ENCODE measurements at regions not wholly inside any gene's neighbourhood (a gene's known extent, or its start where the extent isn't known, plus 50 kb on each side); places are given as distances from the start of the nearest gene placed in this dataset.

DNA sequence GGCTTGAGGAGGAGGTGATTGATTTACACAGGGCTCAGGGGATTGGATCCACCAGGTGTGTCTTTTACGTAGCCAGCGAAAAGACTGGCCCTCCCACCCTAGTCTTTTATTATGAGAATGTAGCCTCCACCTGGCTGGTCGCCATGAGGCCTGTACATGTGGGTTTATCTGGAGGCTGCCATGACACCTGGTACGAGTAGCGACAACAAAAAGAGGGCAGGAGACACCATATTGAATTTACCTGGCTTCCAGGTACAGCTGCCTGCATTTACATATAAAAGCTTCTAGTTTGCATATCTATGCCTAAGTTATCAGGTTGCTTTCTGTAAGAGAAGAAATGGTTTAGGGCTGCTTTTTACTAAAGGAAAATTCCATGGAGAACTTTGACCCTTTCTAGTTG, 1173.7 kb upstream of the SEMA6A start:
- TF ChIP-seq FOXM1 (IDR thresholded peaks at IDR 0.05; ENCODE audit: borderline replicate concordance) (no peak), HDGF (IDR thresholded peaks at IDR 0.05; ENCODE audit: borderline replicate concordance) (no peak), SP1 (IDR thresholded peaks at IDR 0.05) (no peak), L3MBTL2 (conservative IDR thresholded peaks at IDR 0.05) (no peak)
- ChIA-PET POLR2A (no interaction called here), CTCF (no interaction called here)
- DNase-seq (ENCODE audit: extremely low spot score), result no peak

DNA sequence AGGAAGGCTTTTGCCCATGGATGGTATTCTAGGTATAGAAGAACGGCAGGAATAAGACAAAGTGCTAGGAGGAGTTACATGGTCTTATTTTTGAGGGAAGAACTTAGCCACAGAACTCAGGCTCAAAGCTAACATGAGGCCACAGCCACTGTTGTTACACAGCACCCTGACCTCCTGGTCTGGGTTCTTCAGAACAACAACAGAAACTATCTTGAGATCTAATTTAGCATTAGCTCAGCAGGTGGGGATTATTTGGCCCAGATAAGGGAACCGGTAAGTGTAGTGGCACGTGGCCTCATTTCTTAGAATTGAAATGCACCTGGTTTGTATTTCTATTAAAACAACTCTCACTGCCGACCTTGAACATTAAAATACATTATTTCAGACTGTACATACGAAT, 1168.7 kb upstream of the SEMA6A start:
- DNase-seq (ENCODE audit: extremely low spot score), result no peak
- ChIA-PET POLR2A (no interaction called here), CTCF (no interaction called here)
- no peak for TF ChIP-seq SP1 (IDR thresholded peaks at IDR 0.05)
- TF ChIP-seq, protein P1, sequence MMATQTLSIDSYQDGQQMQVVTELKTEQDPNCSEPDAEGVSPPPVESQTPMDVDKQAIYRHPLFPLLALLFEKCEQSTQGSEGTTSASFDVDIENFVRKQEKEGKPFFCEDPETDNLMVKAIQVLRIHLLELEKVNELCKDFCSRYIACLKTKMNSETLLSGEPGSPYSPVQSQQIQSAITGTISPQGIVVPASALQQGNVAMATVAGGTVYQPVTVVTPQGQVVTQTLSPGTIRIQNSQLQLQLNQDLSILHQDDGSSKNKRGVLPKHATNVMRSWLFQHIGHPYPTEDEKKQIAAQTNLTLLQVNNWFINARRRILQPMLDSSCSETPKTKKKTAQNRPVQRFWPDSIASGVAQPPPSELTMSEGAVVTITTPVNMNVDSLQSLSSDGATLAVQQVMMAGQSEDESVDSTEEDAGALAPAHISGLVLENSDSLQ (IDR thresholded peaks at IDR 0.05), result no peak
- TF ChIP-seq ARNT (IDR thresholded peaks at IDR 0.05), result no peak
- no peak for TF ChIP-seq LEF1 (IDR thresholded peaks at IDR 0.05; ENCODE audit: borderline replicate concordance)
- no peak for TF ChIP-seq FOXA1 (IDR thresholded peaks at IDR 0.05)
- TF ChIP-seq CTBP1 (IDR thresholded peaks at IDR 0.05; ENCODE audit: borderline replicate concordance), result no peak
- no peak for TF ChIP-seq FOXK2 (IDR thresholded peaks at IDR 0.05)
- TF ChIP-seq NFRKB (IDR thresholded peaks at IDR 0.05), result no peak
- no peak for TF ChIP-seq SUZ12 (IDR thresholded peaks at IDR 0.05)
- TF ChIP-seq ZNF384 (IDR thresholded peaks at IDR 0.05), result no peak
- TF ChIP-seq BHLHE40 (IDR thresholded peaks at IDR 0.05; ENCODE audit: borderline replicate concordance), result no peak
- no peak for TF ChIP-seq ELF4 (IDR thresholded peaks at IDR 0.05)
- TF ChIP-seq FOXM1 (IDR thresholded peaks at IDR 0.05; ENCODE audit: borderline replicate concordance), result no peak
- TF ChIP-seq L3MBTL2 (conservative IDR thresholded peaks at IDR 0.05), result no peak

DNA sequence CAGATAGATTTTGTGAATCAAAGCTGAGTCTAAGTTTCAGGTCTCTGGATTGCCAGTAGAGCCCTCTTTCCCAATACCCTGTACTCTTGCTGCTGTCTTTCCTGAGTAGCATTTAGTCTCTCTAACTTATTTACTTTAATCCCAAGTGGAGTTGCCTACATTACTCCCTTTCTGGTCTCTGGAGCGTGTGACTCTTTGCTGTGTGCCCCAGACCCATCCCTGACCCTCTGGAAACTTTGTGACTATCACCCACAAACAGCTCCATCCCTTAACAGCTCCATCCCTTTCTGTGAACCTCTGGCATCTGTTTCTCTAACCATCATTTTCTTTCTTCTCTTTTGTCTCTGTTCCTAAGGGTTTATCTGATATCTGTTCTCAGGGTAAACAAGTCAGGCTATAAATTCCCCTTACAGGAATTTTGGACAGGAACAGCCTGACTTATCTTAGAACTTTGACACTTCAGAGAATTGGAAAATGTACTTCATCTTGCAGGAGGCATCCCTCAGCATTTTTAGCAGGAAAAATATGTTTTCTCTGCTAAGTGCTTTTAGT, 1167.1 kb upstream of the SEMA6A start:
- TF ChIP-seq TARDBP (IDR thresholded peaks at IDR 0.05), result no peak
- ChIA-PET POLR2A (no interaction called here), CTCF (no interaction called here)
- no peak for DNase-seq (ENCODE audit: extremely low spot score)

DNA sequence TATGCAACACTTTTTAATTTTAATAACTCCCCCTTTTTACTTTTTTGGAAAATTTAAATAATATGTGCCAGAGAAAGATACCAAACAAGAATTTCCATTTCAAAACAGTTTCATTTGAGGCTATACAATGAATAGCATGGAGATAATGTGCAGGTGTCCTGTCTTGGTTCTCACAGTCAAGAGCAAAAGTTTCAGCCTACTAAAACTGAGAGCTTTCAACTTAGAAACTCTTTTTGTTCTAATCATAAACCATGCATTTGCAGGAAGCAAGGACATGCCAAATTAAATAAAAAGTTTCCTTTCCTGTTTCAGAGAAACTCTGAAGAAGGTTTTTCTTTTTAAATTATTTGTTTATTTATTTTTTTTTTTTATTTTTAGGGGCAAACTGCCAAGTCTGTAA, 1165.6 kb upstream of the SEMA6A start:
- ChIA-PET CTCF (no interaction called here), POLR2A (no interaction called here)
- DNase-seq (ENCODE audit: extremely low spot score), result no peak
- TF ChIP-seq TARDBP (IDR thresholded peaks at IDR 0.05) (no peak), FOXM1 (IDR thresholded peaks at IDR 0.05; ENCODE audit: borderline replicate concordance) (no peak), LEF1 (IDR thresholded peaks at IDR 0.05; ENCODE audit: borderline replicate concordance) (no peak), SUZ12 (IDR thresholded peaks at IDR 0.05) (no peak), CTBP1 (IDR thresholded peaks at IDR 0.05; ENCODE audit: borderline replicate concordance) (no peak), HDGF (IDR thresholded peaks at IDR 0.05; ENCODE audit: borderline replicate concordance) (no peak), L3MBTL2 (conservative IDR thresholded peaks at IDR 0.05) (no peak), FOXK2 (IDR thresholded peaks at IDR 0.05) (no peak), FOXA1 (IDR thresholded peaks at IDR 0.05) (no peak), BHLHE40 (IDR thresholded peaks at IDR 0.05; ENCODE audit: borderline replicate concordance) (no peak), ELF4 (IDR thresholded peaks at IDR 0.05) (no peak)

DNA sequence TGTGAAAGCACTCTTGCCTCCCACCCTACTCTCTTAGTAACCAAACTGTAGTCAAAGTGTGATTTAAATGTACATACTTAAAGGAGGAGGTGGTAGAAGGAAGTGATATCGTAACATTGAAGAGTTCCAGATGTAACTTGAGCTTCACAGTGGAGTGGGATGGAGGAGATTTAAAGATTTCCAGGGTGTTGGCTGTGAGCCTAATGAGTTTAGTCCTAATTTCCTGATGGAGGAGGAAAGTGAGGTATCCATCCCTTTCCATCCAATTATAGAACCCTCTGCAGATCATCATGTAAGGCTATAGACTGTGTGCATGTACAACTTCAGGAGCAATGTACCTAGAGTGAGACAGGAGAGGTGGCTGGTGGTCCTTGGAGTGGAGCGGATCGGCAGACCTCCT, 1163.9 kb upstream of the SEMA6A start:
- CTCF ChIA-PET, result no interaction called here
- POLR2A ChIA-PET, result no interaction called here
- no peak for DNase-seq (ENCODE audit: extremely low spot score)
- TF ChIP-seq HDGF (IDR thresholded peaks at IDR 0.05; ENCODE audit: borderline replicate concordance), result no peak
- TF ChIP-seq FOXK2 (IDR thresholded peaks at IDR 0.05), result no peak
- TF ChIP-seq LEF1 (IDR thresholded peaks at IDR 0.05; ENCODE audit: borderline replicate concordance), result no peak
- no peak for TF ChIP-seq BHLHE40 (IDR thresholded peaks at IDR 0.05; ENCODE audit: borderline replicate concordance)
- no peak for TF ChIP-seq ARNT (IDR thresholded peaks at IDR 0.05)
- TF ChIP-seq NFRKB (IDR thresholded peaks at IDR 0.05), result no peak
- TF ChIP-seq L3MBTL2 (conservative IDR thresholded peaks at IDR 0.05), result no peak
- TF ChIP-seq SP1 (IDR thresholded peaks at IDR 0.05), result no peak
- no peak for TF ChIP-seq FOXM1 (IDR thresholded peaks at IDR 0.05; ENCODE audit: borderline replicate concordance)
- no peak for TF ChIP-seq TARDBP (IDR thresholded peaks at IDR 0.05)
- no peak for TF ChIP-seq CTBP1 (IDR thresholded peaks at IDR 0.05; ENCODE audit: borderline replicate concordance)
- TF ChIP-seq FOXA1 (IDR thresholded peaks at IDR 0.05), result no peak
- no peak for TF ChIP-seq SUZ12 (IDR thresholded peaks at IDR 0.05)

DNA sequence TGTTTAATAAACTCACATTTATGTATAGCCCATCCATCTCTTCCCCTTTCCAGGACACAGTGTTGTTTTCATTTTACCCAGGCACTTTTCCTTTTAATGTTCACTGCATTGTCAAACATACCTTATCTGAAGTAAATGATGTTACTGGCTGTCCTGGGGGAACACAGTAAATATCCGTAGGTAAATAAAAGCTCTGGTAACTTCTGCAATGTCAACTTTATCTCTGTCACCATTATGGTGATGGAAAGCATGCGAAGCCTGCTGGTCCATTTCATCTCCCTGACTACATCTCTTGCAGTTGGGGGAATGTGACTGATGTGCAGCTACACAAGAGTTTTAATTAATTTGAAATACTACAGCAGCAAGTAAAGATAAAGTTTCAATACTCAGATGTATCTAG, 1162.1 kb upstream of the SEMA6A start:
- ChIA-PET CTCF (no interaction called here), POLR2A (no interaction called here)
- DNase-seq (ENCODE audit: extremely low spot score), result no peak
- TF ChIP-seq BHLHE40 (IDR thresholded peaks at IDR 0.05; ENCODE audit: borderline replicate concordance) (no peak), SP1 (IDR thresholded peaks at IDR 0.05) (no peak), LEF1 (IDR thresholded peaks at IDR 0.05; ENCODE audit: borderline replicate concordance) (no peak), SUZ12 (IDR thresholded peaks at IDR 0.05) (no peak), FOXK2 (IDR thresholded peaks at IDR 0.05) (no peak), L3MBTL2 (conservative IDR thresholded peaks at IDR 0.05) (no peak), FOXA1 (IDR thresholded peaks at IDR 0.05) (no peak), CTBP1 (IDR thresholded peaks at IDR 0.05; ENCODE audit: borderline replicate concordance) (no peak), ELF4 (IDR thresholded peaks at IDR 0.05) (no peak), TARDBP (IDR thresholded peaks at IDR 0.05) (no peak), HDGF (IDR thresholded peaks at IDR 0.05; ENCODE audit: borderline replicate concordance) (no peak), ZNF384 (IDR thresholded peaks at IDR 0.05) (no peak), ARNT (IDR thresholded peaks at IDR 0.05) (no peak), NFRKB (IDR thresholded peaks at IDR 0.05) (no peak)
- TF ChIP-seq, protein P1 (IDR thresholded peaks at IDR 0.05), result no peak

DNA sequence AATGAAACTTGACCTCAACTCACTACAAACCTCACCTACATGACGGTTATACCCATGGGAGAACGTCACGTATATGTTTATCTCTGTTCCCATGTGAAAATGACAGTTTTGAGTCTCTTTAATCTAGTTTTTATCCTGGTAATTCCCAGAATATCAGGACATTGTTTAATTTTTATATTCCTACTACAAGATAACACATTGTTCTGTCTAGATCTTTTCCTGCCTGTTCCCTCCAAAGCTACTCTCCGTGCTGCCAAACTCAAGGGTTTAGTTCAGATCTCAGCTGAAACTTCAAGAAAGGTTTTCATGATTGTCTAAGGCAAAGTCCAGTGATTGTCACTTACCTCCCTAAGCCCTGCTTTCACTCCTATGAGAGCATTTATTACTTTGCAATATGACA, 1159.4 kb upstream of the SEMA6A start:
- no peak for TF ChIP-seq TARDBP (IDR thresholded peaks at IDR 0.05)
- no peak for TF ChIP-seq HDGF (IDR thresholded peaks at IDR 0.05; ENCODE audit: borderline replicate concordance)
- TF ChIP-seq SP1 (IDR thresholded peaks at IDR 0.05), result no peak
- TF ChIP-seq BHLHE40 (IDR thresholded peaks at IDR 0.05; ENCODE audit: borderline replicate concordance), result no peak
- no peak for TF ChIP-seq LEF1 (IDR thresholded peaks at IDR 0.05; ENCODE audit: borderline replicate concordance)
- no peak for TF ChIP-seq FOXK2 (IDR thresholded peaks at IDR 0.05)
- no peak for TF ChIP-seq FOXM1 (IDR thresholded peaks at IDR 0.05; ENCODE audit: borderline replicate concordance)
- TF ChIP-seq ZNF384 (IDR thresholded peaks at IDR 0.05), result no peak
- TF ChIP-seq CTBP1 (IDR thresholded peaks at IDR 0.05; ENCODE audit: borderline replicate concordance), result no peak
- TF ChIP-seq, protein P1 (IDR thresholded peaks at IDR 0.05), result no peak
- TF ChIP-seq ARNT (IDR thresholded peaks at IDR 0.05), result no peak
- TF ChIP-seq NFRKB (IDR thresholded peaks at IDR 0.05), result no peak
- TF ChIP-seq SUZ12 (IDR thresholded peaks at IDR 0.05), result no peak
- no peak for TF ChIP-seq ELF4 (IDR thresholded peaks at IDR 0.05)
- TF ChIP-seq FOXA1 (IDR thresholded peaks at IDR 0.05), result no peak
- no peak for TF ChIP-seq L3MBTL2 (conservative IDR thresholded peaks at IDR 0.05)
- ChIA-PET POLR2A (no interaction called here), CTCF (no interaction called here)
- no peak for DNase-seq (ENCODE audit: extremely low spot score)

Data from HEK293T (cell line).